ENCODE measurements at regions not wholly inside any gene's neighbourhood (a gene's known extent, or its start where the extent isn't known, plus 50 kb on each side); places are given as distances from the start of the nearest gene placed in this dataset.
A peak's percentile ranks its signal among the peaks of the same experiment; 100 is the strongest.
"Not testable (repeated sequence)": the region's sequence is repeated elsewhere in the genome, so short reads cannot be mapped to it uniquely, and the experiment has no call there.

GRCh38 chr7:136419740-136420139 lies 442.6 kb upstream of the MTPN start:
- DNase-seq (ENCODE audit: low read depth in 1 of 2, low spot score in 1 of 2) = not testable (repeated sequence)

GRCh38 chr7:136412952-136413351 lies 435.8 kb upstream of the MTPN start:
- DNase-seq (ENCODE audit: low read depth in 1 of 2, low spot score in 1 of 2) = no peak

- peak in 1 of 2 donors; percentile 10 for DNase-seq (ENCODE audit: low read depth in 1 of 2, low spot score in 1 of 2)
Measured at GRCh38 chr7:136405931-136406777, 429.0 kb upstream of the MTPN start.

GRCh38 chr7:136403591-136403990 lies 426.4 kb upstream of the MTPN start:
- DNase-seq (ENCODE audit: low read depth in 1 of 2, low spot score in 1 of 2) = no peak

GRCh38 chr7:136400877-136401276 lies 423.7 kb upstream of the MTPN start:
- no peak for DNase-seq (ENCODE audit: low read depth in 1 of 2, low spot score in 1 of 2)

- no peak for DNase-seq (ENCODE audit: low read depth in 1 of 2, low spot score in 1 of 2)
Measured at GRCh38 chr7:136399385-136399784, 422.2 kb upstream of the MTPN start.

GRCh38 chr7:136392856-136393255 lies 415.7 kb upstream of the MTPN start:
- DNase-seq (ENCODE audit: low read depth in 1 of 2, low spot score in 1 of 2) = no peak

GRCh38 chr7:136391371-136391770 lies 414.2 kb upstream of the MTPN start:
- DNase-seq (ENCODE audit: low read depth in 1 of 2, low spot score in 1 of 2) = no peak

- no peak for DNase-seq (ENCODE audit: low read depth in 1 of 2, low spot score in 1 of 2)
Measured at GRCh38 chr7:136389933-136390332, 412.8 kb upstream of the MTPN start.

GRCh38 chr7:136386876-136387275 lies 409.7 kb upstream of the MTPN start:
- no peak for DNase-seq (ENCODE audit: low read depth in 1 of 2, low spot score in 1 of 2)

- not testable (repeated sequence) for DNase-seq (ENCODE audit: low read depth in 1 of 2, low spot score in 1 of 2)
Measured at GRCh38 chr7:136371409-136371808, 394.2 kb upstream of the MTPN start.

- DNase-seq (ENCODE audit: low read depth in 1 of 2, low spot score in 1 of 2) = no peak
Measured at GRCh38 chr7:136370137-136370536, 393.0 kb upstream of the MTPN start.

- DNase-seq (ENCODE audit: low read depth in 1 of 2, low spot score in 1 of 2) = no peak
Measured at GRCh38 chr7:136369225-136369624, 392.1 kb upstream of the MTPN start.

GRCh38 chr7:136359333-136359903 lies 382.3 kb upstream of the MTPN start:
- no peak for DNase-seq (ENCODE audit: low read depth in 1 of 2, low spot score in 1 of 2)

GRCh38 chr7:136353287-136353686 lies 376.1 kb upstream of the MTPN start:
- no peak for DNase-seq (ENCODE audit: low read depth in 1 of 2, low spot score in 1 of 2)

- DNase-seq (ENCODE audit: low read depth in 1 of 2, low spot score in 1 of 2) = no peak
Measured at GRCh38 chr7:136348542-136349192, 371.5 kb upstream of the MTPN start.

- DNase-seq (ENCODE audit: low read depth in 1 of 2, low spot score in 1 of 2) = no peak
Measured at GRCh38 chr7:136348142-136348541, 371.0 kb upstream of the MTPN start.

GRCh38 chr7:136347488-136347887 lies 370.3 kb upstream of the MTPN start:
- no peak for DNase-seq (ENCODE audit: low read depth in 1 of 2, low spot score in 1 of 2)

GRCh38 chr7:136342251-136342650 lies 365.1 kb upstream of the MTPN start:
- no peak for DNase-seq (ENCODE audit: low read depth in 1 of 2, low spot score in 1 of 2)

GRCh38 chr7:136339464-136339863 lies 362.3 kb upstream of the MTPN start:
- no peak for DNase-seq (ENCODE audit: low read depth in 1 of 2, low spot score in 1 of 2)

- no peak for DNase-seq (ENCODE audit: low read depth in 1 of 2, low spot score in 1 of 2)
Measured at GRCh38 chr7:136336932-136337331, 359.8 kb upstream of the MTPN start.

GRCh38 chr7:136333636-136334035 lies 356.5 kb upstream of the MTPN start:
- DNase-seq (ENCODE audit: low read depth in 1 of 2, low spot score in 1 of 2) = no peak
